ENCODE measurements at regions not wholly inside any gene's neighbourhood (a gene's known extent, or its start where the extent isn't known, plus 50 kb on each side); places are given as distances from the start of the nearest gene placed in this dataset.

DNA sequence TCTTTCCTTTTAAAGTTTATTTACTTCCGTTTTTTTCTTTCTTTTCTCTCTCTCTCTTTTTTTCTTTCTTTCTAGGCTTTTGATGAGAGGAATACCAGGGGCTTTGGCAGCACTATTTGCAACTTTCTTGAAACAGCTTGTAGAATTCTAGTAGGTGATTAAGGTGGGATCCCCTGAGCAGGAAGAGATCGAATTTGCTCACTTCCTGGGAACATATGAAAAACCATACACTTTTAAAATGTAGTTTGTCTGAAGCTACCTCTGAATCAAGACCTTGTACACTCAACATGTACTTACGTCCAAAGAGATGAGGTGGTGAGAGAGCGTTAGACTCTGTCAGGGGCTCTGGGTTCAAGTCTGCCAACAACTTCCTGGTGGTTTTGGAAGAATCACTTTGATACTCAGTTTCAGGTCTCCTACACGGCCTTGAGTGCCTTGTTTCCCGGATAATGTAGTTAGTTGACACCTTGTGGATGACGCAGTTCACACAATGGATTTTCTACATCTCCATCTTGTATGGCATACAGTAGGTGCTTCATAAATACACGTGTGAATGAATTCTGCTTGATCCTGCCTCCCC is 229.1 kb downstream of the MYCN start:
- TF ChIP-seq OSR1 (CRISPR knock-in tag; IDR thresholded peaks at IDR 0.05) = no peak
- TF ChIP-seq, protein P1, sequence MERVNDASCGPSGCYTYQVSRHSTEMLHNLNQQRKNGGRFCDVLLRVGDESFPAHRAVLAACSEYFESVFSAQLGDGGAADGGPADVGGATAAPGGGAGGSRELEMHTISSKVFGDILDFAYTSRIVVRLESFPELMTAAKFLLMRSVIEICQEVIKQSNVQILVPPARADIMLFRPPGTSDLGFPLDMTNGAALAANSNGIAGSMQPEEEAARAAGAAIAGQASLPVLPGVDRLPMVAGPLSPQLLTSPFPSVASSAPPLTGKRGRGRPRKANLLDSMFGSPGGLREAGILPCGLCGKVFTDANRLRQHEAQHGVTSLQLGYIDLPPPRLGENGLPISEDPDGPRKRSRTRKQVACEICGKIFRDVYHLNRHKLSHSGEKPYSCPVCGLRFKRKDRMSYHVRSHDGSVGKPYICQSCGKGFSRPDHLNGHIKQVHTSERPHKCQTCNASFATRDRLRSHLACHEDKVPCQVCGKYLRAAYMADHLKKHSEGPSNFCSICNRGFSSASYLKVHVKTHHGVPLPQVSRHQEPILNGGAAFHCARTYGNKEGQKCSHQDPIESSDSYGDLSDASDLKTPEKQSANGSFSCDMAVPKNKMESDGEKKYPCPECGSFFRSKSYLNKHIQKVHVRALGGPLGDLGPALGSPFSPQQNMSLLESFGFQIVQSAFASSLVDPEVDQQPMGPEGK (CRISPR knock-in tag; IDR thresholded peaks at IDR 0.05; ENCODE audit: borderline replicate concordance) = no peak
- no peak for TF ChIP-seq ESRRG (CRISPR knock-in tag; IDR thresholded peaks at IDR 0.05)
- TF ChIP-seq, protein P2, sequence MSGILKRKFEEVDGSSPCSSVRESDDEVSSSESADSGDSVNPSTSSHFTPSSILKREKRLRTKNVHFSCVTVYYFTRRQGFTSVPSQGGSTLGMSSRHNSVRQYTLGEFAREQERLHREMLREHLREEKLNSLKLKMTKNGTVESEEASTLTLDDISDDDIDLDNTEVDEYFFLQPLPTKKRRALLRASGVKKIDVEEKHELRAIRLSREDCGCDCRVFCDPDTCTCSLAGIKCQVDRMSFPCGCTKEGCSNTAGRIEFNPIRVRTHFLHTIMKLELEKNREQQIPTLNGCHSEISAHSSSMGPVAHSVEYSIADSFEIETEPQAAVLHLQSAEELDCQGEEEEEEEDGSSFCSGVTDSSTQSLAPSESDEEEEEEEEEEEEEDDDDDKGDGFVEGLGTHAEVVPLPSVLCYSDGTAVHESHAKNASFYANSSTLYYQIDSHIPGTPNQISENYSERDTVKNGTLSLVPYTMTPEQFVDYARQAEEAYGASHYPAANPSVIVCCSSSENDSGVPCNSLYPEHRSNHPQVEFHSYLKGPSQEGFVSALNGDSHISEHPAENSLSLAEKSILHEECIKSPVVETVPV (CRISPR knock-in tag; IDR thresholded peaks at IDR 0.05) = no peak
- TF ChIP-seq ZFP3 (CRISPR knock-in tag; IDR thresholded peaks at IDR 0.05) = no peak
- TF ChIP-seq PPARA (CRISPR knock-in tag; IDR thresholded peaks at IDR 0.05; ENCODE audit: borderline replicate concordance) = no peak
- TF ChIP-seq ZNF70 (CRISPR knock-in tag; IDR thresholded peaks at IDR 0.05) = no peak
- no peak for TF ChIP-seq ISL1 (CRISPR knock-in tag; IDR thresholded peaks at IDR 0.05)
- TF ChIP-seq SNAI2 (CRISPR knock-in tag; IDR thresholded peaks at IDR 0.05) = no peak
- no peak for TF ChIP-seq TOX (CRISPR knock-in tag; IDR thresholded peaks at IDR 0.05; ENCODE audit: borderline replicate concordance)
- TF ChIP-seq, protein P3, sequence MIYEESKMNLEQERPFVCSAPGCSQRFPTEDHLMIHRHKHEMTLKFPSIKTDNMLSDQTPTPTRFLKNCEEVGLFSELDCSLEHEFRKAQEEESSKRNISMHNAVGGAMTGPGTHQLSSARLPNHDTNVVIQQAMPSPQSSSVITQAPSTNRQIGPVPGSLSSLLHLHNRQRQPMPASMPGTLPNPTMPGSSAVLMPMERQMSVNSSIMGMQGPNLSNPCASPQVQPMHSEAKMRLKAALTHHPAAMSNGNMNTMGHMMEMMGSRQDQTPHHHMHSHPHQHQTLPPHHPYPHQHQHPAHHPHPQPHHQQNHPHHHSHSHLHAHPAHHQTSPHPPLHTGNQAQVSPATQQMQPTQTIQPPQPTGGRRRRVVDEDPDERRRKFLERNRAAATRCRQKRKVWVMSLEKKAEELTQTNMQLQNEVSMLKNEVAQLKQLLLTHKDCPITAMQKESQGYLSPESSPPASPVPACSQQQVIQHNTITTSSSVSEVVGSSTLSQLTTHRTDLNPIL (CRISPR knock-in tag; IDR thresholded peaks at IDR 0.05; ENCODE audit: low read depth) = no peak
- TF ChIP-seq ARNTL (CRISPR knock-in tag; IDR thresholded peaks at IDR 0.05; ENCODE audit: borderline replicate concordance, low read depth) = no peak
